ENCODE measurements at regions not wholly inside any gene's neighbourhood (a gene's known extent, or its start where the extent isn't known, plus 50 kb on each side); places are given as distances from the start of the nearest gene placed in this dataset.

DNA sequence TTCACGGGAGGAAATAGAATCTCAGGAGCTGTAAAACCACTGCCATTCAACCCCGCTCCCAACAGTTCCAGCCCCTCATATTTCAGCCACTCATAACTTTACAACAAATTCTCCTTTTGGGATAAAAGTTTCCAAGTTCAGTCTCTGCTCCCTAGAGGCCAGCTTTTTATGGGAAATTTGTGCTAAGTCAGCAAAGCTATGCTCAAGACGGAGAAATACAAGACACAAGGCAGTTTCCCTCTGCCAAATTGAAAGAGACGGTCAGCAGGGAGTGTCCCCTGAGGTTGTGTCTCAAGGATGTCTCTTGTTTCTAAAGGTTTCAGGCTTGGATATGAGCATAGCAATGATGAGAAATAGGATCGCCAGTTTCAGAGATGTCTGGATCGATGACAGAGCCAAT lies 608.6 kb downstream of the CCDC171 start:
- Histone ChIP-seq H3K27ac (no peak overlapping the region), H3K4me3 (no peak overlapping the region), H3K4me1 (replicated peaks in 1 of 2) (peaks cover 24 to 27% of the 10 kb centered on the region in 2 donors)
- ATAC-seq (replicated peaks in 6 of 8), result no peak
- 20 to 100% (median 94%) methylated on average over 1 to 6 of the region's 6 CpGs; no CpG with 5 or more reads in 1 of the 10 experiments for WGBS, 10 experiments
- in situ Hi-C loops (cut with MboI; ENCODE audit: low pct_unique_long_range_greater_than_20kb in 2 of 9, low sequenced_read_pairs in 9 of 9, unreplicated experiment in 9 of 9), result no loop called here

DNA sequence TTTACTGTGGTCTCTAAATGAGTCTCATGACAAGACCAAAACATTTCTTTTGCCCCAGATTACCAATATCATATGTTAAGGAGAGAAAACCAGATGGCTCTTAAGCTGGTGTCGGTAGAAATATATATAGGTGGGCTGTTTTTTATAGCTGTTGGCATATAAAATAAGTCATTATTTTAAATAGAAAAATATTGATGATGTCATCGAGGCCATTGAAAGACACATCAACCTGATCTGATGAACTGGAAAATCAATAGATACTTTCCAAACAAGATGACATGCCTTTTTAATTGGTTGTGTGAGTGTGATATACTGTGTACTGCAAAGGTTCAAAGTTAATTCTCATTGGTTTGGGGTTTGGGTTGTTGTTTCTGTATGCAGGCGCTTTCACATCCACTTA lies 617.3 kb downstream of the CCDC171 start:
- H3K4me3 ChIP-seq, result no peak overlapping the region
- in situ Hi-C loops (cut with MboI; ENCODE audit: low pct_unique_long_range_greater_than_20kb in 2 of 9, low sequenced_read_pairs in 9 of 9, unreplicated experiment in 9 of 9), result no loop called here
- peak in 1 of 8 experiments; percentile 27 for ATAC-seq (replicated peaks in 6 of 8)
- no peak overlapping the region for H3K27ac ChIP-seq
- WGBS, 10 experiments, result 20 to 93% (median 62%) methylated on average over 1 to 3 of the region's 3 CpGs; no CpG with 5 or more reads in 1 of the 10 experiments
- H3K4me1 ChIP-seq (replicated peaks in 1 of 2), result peaks cover 14 to 25% of the 10 kb centered on the region in 2 donors

GRCh38 chr9:16171911-16172310 lies 619.1 kb downstream of the CCDC171 start:
- in situ Hi-C loops (cut with MboI; ENCODE audit: low pct_unique_long_range_greater_than_20kb in 2 of 9, low sequenced_read_pairs in 9 of 9, unreplicated experiment in 9 of 9), result no loop called here
- H3K4me1 ChIP-seq (replicated peaks in 1 of 2), result peaks cover 14 to 25% of the 10 kb centered on the region in 2 donors
- peak overlapping the region in 1 of 2 donors; percentile 28 for H3K27ac ChIP-seq
- WGBS, 10 experiments, result 6 to 53% (median 36%) methylated on average over 2 to 5 of the region's 6 CpGs; no CpG with 5 or more reads in 2 of the 10 experiments
- H3K4me3 ChIP-seq, result no peak overlapping the region
- ATAC-seq (replicated peaks in 6 of 8), result peak in 5 of 8 experiments; percentile 53 to 90 (median 83)

DNA sequence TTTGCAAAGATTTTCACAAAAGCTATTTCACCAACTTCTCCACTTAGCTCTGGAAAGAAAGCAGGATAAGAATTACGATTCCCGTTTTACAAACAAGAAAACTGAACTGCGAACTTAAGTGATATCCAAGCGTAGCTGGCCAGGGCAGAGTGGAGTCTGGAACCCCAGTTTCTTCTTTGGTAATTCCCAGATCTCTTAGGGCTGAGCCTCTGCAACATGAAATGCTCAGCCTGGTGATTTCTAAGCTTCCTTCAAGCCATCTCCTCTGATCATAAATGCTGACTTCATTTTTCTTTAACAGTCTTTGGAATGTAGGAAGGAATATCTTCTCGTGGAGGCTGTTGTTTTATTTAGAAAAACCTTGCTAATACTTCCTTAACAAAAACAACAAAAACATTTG lies 620.0 kb downstream of the CCDC171 start:
- no peak for ATAC-seq (replicated peaks in 6 of 8)
- WGBS, 10 experiments, result 30 to 96% (median 78%) methylated on average over 1 to 5 of the region's 5 CpGs; no CpG with 5 or more reads in 1 of the 10 experiments
- Histone ChIP-seq H3K27ac (no peak overlapping the region), H3K4me3 (no peak overlapping the region), H3K4me1 (replicated peaks in 1 of 2) (peaks cover 14 to 25% of the 10 kb centered on the region in 2 donors)
- in situ Hi-C loops (cut with MboI; ENCODE audit: low pct_unique_long_range_greater_than_20kb in 2 of 9, low sequenced_read_pairs in 9 of 9, unreplicated experiment in 9 of 9), result no loop called here

DNA sequence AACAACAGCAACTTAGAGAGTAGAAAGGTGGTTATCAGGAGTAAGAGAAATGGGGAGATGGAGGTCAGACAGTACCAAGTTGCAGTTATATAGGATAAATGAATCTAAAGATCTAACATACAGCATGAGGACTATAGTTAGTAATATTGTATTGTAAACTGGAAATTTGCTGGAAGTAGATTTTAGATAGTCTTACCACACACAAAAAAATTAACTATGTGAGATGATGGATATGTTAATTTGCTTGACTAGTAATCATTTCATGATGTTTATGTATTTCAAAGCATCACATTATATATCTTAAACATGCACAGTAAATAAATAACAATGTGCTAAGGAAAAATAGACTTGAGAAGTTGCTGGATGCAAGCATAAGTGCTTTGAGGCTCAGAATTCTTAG lies 622.1 kb downstream of the CCDC171 start:
- Histone ChIP-seq H3K27ac (no peak overlapping the region), H3K4me3 (no peak overlapping the region), H3K4me1 (replicated peaks in 1 of 2) (peaks cover 14 to 23% of the 10 kb centered on the region in 2 donors)
- in situ Hi-C loops (cut with MboI; ENCODE audit: low pct_unique_long_range_greater_than_20kb in 2 of 9, low sequenced_read_pairs in 9 of 9, unreplicated experiment in 9 of 9), result loop anchor here in 1 of 9 experiments (25.0 kb wide), 1 partner anchor 437 kb away; no protein-coding TSS in a partner anchor
- no peak for ATAC-seq (replicated peaks in 6 of 8)

DNA sequence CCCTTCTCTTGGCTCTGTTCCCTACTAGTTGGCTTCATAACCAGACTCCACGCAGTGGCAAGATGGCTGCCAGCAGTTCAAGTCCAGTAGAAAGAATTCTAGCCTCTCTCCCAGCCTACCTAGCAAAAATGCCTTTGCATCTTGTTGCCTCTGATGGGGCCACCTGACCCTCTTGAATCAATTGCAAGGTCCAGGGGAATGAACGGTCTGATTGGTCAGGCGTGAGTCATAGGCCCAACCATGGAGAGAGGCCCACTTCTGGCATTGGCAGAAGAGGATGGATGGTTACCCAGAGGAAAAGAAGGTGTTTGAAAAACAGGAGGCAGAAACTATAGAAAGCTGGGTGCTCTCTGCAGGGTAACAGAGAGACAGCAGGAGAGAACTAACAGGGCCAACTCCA lies 622.6 kb downstream of the CCDC171 start:
- WGBS, 10 experiments, result 33 to 100% (median 83%) methylated on average over 1 to 3 of the region's 3 CpGs; no CpG with 5 or more reads in 2 of the 10 experiments
- no peak for ATAC-seq (replicated peaks in 6 of 8)
- in situ Hi-C loops (cut with MboI; ENCODE audit: low pct_unique_long_range_greater_than_20kb in 2 of 9, low sequenced_read_pairs in 9 of 9, unreplicated experiment in 9 of 9), result loop anchor here in 1 of 9 experiments (25.0 kb wide), 1 partner anchor 437 kb away; no protein-coding TSS in a partner anchor
- H3K27ac ChIP-seq, result no peak overlapping the region
- peaks cover 14 to 19% of the 10 kb centered on the region in 2 donors for H3K4me1 ChIP-seq (replicated peaks in 1 of 2)
- no peak overlapping the region for H3K4me3 ChIP-seq

- ATAC-seq (replicated peaks in 6 of 8), result no peak
Measured at GRCh38 chr9:16178294-16178693, 625.5 kb downstream of the CCDC171 start.

DNA sequence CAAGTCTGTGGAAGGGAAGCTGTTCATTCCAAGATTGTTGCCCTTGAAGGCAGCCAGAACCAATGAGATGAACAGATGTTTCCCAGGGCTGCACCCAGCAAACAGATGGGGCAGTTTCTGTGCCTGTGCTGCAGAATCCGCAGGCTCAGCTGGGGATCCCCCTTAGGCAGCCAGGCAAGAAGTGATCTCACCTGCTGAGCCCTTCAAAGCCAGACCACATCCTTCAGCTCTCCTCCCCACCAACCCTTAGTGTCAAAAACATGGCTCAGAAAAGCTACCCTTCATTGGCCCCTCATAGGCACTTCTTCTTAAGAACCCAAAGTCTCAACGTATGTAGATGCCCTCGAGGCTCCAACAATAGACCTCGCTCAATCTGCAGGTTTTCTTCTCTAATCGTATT lies 626.7 kb downstream of the CCDC171 start:
- no peak for ATAC-seq (replicated peaks in 6 of 8)
- WGBS, 10 experiments, result 72 to 100% (median 92%) methylated on average over 2 to 4 of the region's 5 CpGs; no CpG with 5 or more reads in 5 of the 10 experiments

More at GRCh38 chr9:16178294-16178693, 625.5 kb downstream of the CCDC171 start:
- in situ Hi-C loops (cut with MboI; ENCODE audit: low pct_unique_long_range_greater_than_20kb in 2 of 9, low sequenced_read_pairs in 9 of 9, unreplicated experiment in 9 of 9), result loop anchor here in 1 of 9 experiments (25.0 kb wide), 1 partner anchor 434 kb away; no protein-coding TSS in a partner anchor
- Histone ChIP-seq H3K4me3 (no peak overlapping the region), H3K27ac (no peak overlapping the region), H3K4me1 (replicated peaks in 1 of 2) (peaks cover 0 to 7% of the 10 kb centered on the region in 2 donors)

DNA sequence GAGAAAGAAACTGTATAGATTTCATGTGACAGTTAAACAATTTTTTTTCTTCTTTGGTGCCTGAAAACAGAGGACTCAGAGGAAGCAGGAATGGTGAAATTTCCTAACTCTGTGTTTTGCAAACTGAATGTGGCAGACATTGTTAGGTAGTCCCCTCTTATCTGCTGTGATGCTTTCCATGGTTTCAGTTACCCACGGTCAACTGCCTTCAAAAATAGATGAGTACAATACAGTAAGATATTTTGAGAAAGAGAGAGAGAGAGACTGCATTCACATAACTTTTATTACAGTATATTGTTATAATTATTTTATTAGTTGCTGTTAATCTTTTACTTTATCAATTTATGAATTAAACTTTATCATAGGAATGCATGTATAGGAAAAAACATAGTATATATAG lies 627.2 kb downstream of the CCDC171 start:
- H3K27ac ChIP-seq, result no peak overlapping the region
- no peak for ATAC-seq (replicated peaks in 6 of 8)
- in situ Hi-C loops (cut with MboI; ENCODE audit: low pct_unique_long_range_greater_than_20kb in 2 of 9, low sequenced_read_pairs in 9 of 9, unreplicated experiment in 9 of 9), result loop anchor here in 1 of 9 experiments (25.0 kb wide), 1 partner anchor 432 kb away; no protein-coding TSS in a partner anchor
- WGBS, 10 experiments, result 20 to 100% (median 91%) methylated on average over 1 of the region's 1 CpG; no CpG with 5 or more reads in 3 of the 10 experiments
- no peaks in the 10 kb centered on the region for H3K4me1 ChIP-seq (replicated peaks in 1 of 2)
- H3K4me3 ChIP-seq, result no peak overlapping the region

More for the DNA sequence above, 626.7 kb downstream of the CCDC171 start:
- in situ Hi-C loops (cut with MboI; ENCODE audit: low pct_unique_long_range_greater_than_20kb in 2 of 9, low sequenced_read_pairs in 9 of 9, unreplicated experiment in 9 of 9), result loop anchor here in 1 of 9 experiments (25.0 kb wide), 1 partner anchor 433 kb away; no protein-coding TSS in a partner anchor
- no peak overlapping the region for H3K4me3 ChIP-seq
- H3K4me1 ChIP-seq (replicated peaks in 1 of 2), result no peaks in the 10 kb centered on the region
- no peak overlapping the region for H3K27ac ChIP-seq

DNA sequence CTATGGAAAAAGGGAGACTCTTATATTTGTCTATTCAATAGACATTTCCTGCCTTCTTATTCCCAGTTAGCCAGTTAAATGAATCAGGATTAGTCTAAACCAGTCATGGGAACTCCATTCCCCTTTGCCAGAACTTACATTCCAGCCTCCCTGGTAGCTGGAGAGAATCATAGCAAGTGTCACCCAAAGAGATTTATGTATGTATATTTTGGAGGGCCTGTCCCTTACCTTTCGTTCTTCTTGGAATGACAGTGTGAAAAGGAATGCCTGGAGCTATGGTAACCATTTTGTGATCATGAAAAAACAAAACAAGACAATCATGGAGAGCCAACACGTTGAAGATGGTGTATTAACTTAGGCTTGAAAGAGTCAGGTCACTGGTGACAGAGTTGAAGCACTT lies 627.7 kb downstream of the CCDC171 start:
- 10 to 100% (median 50%) methylated on average over 1 to 2 of the region's 2 CpGs; no CpG with 5 or more reads in 1 of the 10 experiments for WGBS, 10 experiments

DNA sequence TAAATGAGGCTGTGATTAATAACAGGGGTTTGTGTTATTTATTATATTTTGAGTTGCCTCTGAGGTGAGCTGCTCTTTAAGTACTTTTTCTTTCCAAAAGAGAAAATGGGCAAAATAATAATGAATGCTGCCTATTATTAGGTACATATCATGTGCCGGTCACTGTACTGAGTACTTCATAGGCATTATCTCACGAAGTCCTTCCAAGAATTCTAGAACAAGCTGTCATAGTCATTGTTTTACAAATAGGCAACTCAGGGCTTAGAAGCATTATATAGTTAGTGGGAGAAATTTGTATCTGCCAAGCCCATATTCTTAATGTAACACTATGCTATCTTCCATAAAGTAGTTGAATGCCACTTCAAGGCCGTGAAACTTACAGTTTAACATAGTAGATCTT lies 628.7 kb downstream of the CCDC171 start:
- Histone ChIP-seq H3K4me1 (replicated peaks in 1 of 2) (no peaks in the 10 kb centered on the region), H3K27ac (no peak overlapping the region), H3K4me3 (no peak overlapping the region)
- no peak for ATAC-seq (replicated peaks in 6 of 8)
- in situ Hi-C loops (cut with MboI; ENCODE audit: low pct_unique_long_range_greater_than_20kb in 2 of 9, low sequenced_read_pairs in 9 of 9, unreplicated experiment in 9 of 9), result loop anchor here in 1 of 9 experiments (25.0 kb wide), 1 partner anchor 431 kb away; no protein-coding TSS in a partner anchor
- whole genome bisulfite sequencing, 10 experiments, result 58 to 100% (median 94%) methylated on average over 1 to 3 of the region's 3 CpGs; no CpG with 5 or more reads in 1 of the 10 experiments

More for the DNA sequence above, 627.7 kb downstream of the CCDC171 start:
- no peak overlapping the region for H3K4me3 ChIP-seq
- in situ Hi-C loops (cut with MboI; ENCODE audit: low pct_unique_long_range_greater_than_20kb in 2 of 9, low sequenced_read_pairs in 9 of 9, unreplicated experiment in 9 of 9), result loop anchor here in 1 of 9 experiments (25.0 kb wide), 1 partner anchor 432 kb away; no protein-coding TSS in a partner anchor
- H3K27ac ChIP-seq, result no peak overlapping the region
- ATAC-seq (replicated peaks in 6 of 8), result peak in 3 of 8 experiments; percentile 36 to 80 (median 37)
- H3K4me1 ChIP-seq (replicated peaks in 1 of 2), result no peaks in the 10 kb centered on the region

GRCh38 chr9:16182784-16183183 lies 629.9 kb downstream of the CCDC171 start:
- WGBS, 10 experiments, result 70 to 100% (median 96%) methylated on average over 2 to 6 of the region's 6 CpGs; no CpG with 5 or more reads in 4 of the 10 experiments
- Histone ChIP-seq H3K27ac (no peak overlapping the region), H3K4me1 (replicated peaks in 1 of 2) (no peaks in the 10 kb centered on the region), H3K4me3 (no peak overlapping the region)
- in situ Hi-C loops (cut with MboI; ENCODE audit: low pct_unique_long_range_greater_than_20kb in 2 of 9, low sequenced_read_pairs in 9 of 9, unreplicated experiment in 9 of 9), result loop anchor here in 1 of 9 experiments (25.0 kb wide), 1 partner anchor 430 kb away; no protein-coding TSS in a partner anchor
- no peak for ATAC-seq (replicated peaks in 6 of 8)

GRCh38 chr9:16184964-16185646 lies 632.3 kb downstream of the CCDC171 start:
- in situ Hi-C loops (cut with MboI; ENCODE audit: low pct_unique_long_range_greater_than_20kb in 2 of 9, low sequenced_read_pairs in 9 of 9, unreplicated experiment in 9 of 9), result loop anchor here in 1 of 9 experiments (25.0 kb wide), 1 partner anchor 427 kb away; no protein-coding TSS in a partner anchor
- WGBS, 10 experiments, result 50 to 100% (median 89%) methylated on average over 1 to 4 of the region's 4 CpGs; no CpG with 5 or more reads in 2 of the 10 experiments
- H3K4me3 ChIP-seq, result no peak overlapping the region
- no peak for ATAC-seq (replicated peaks in 6 of 8)
- H3K4me1 ChIP-seq (replicated peaks in 1 of 2), result no peaks in the 10 kb centered on the region
- H3K27ac ChIP-seq, result no peak overlapping the region

Measured in motor neuron (in vitro differentiated cells).